RWPE1 (cell line): ENCODE measurements at regions not wholly inside any gene's neighbourhood (a gene's known extent, or its start where the extent isn't known, plus 50 kb on each side); places are given as distances from the start of the nearest gene placed in this dataset.

Experiments
- CTCF ChIA-PET: fragments of 350-600 bp; sonication (Branson Sonifier 250); formaldehyde crosslinking; extraction: SDS; loops from one replicate; lab custom pipeline; 2021; lab: Yijun Ruan, JAX
- POLR2A ChIA-PET: fragments of 400-600 bp; formaldehyde crosslinking; extraction: SDS; loops from one replicate; lab custom pipeline; 2020; ENCODE audit warnings: antibody characterized with exemption; ENCODE audit not compliant: low non-redundant PET; lab: Yijun Ruan, JAX
- DNase-seq: peaks from one replicate; pipeline ENCODE4 v3.0.0; 2012; ENCODE audit warnings: low spot score
- H3K27ac ChIP-seq: fragments of 450-650 bp; 2 replicates; pipeline ENCODE4 v1.5.1; 2017
- CTCF ChIP-seq: fragments of 450-650 bp; conservative IDR thresholded peaks from 2 replicates; pipeline ENCODE4 v1.5.1; 2017; ENCODE audit warnings: low read depth, mild to moderate bottlenecking

- ChIA-PET POLR2A (interaction anchor here (0.6 kb wide), 1 partner anchor 114 kb away, joined by 4 read pairs; no protein-coding TSS in a partner anchor), CTCF (interaction anchor here (0.8 kb wide), 1 partner anchor 82 kb away, joined by 3 read pairs; no protein-coding TSS in a partner anchor)
- DNase-seq = no peak
- no peak overlapping the region for H3K27ac ChIP-seq
- no peak for TF ChIP-seq CTCF
These were observed 371.7 kb downstream of the TNS1 start for GRCh38 chr2:217631115-217631514.

GRCh38 chr2:217629347-217629746 lies 373.4 kb downstream of the TNS1 start:
- CTCF ChIA-PET = interaction anchor here (0.9 kb wide), 1 partner anchor 12 kb away, joined by 4 read pairs; no protein-coding TSS in a partner anchor

GRCh38 chr2:217628061-217628460 lies 374.7 kb downstream of the TNS1 start:
- DNase-seq = no peak
- TF ChIP-seq CTCF = no peak
- CTCF ChIA-PET = no interaction called here
- POLR2A ChIA-PET = no interaction called here
- H3K27ac ChIP-seq = no peak overlapping the region

More at GRCh38 chr2:217629347-217629746, 373.4 kb downstream of the TNS1 start:
- no peak for DNase-seq
- TF ChIP-seq CTCF = no peak
- H3K27ac ChIP-seq = no peak overlapping the region
- POLR2A ChIA-PET = no interaction called here

GRCh38 chr2:217626926-217627325 lies 375.9 kb downstream of the TNS1 start:
- no peak overlapping the region for H3K27ac ChIP-seq
- DNase-seq = no peak
- ChIA-PET POLR2A (no interaction called here), CTCF (interaction anchor here (0.7 kb wide), 1 partner anchor 86 kb away, joined by 3 read pairs; no protein-coding TSS in a partner anchor)
- no peak for TF ChIP-seq CTCF

- DNase-seq = no peak
- CTCF ChIA-PET = interaction anchor here (0.6 to 0.7 kb wide), 3 partner anchors 469 to 1535 kb away, joined by 3 to 5 read pairs (median 4); partner anchors contain the start of gene NHEJ1
- POLR2A ChIA-PET = no interaction called here
- no peak for TF ChIP-seq CTCF
- H3K27ac ChIP-seq = no peak overlapping the region
These were observed 377.1 kb downstream of the TNS1 start for GRCh38 chr2:217625557-217626169.

GRCh38 chr2:217623281-217623912 lies 379.4 kb downstream of the TNS1 start:
- no peak overlapping the region for H3K27ac ChIP-seq

More at GRCh38 chr2:217623281-217623912, 379.4 kb downstream of the TNS1 start:
- CTCF ChIA-PET = interaction anchor here (1.0 kb wide), 1 partner anchor 27 kb away, joined by 3 read pairs; no protein-coding TSS in a partner anchor
- TF ChIP-seq CTCF = no peak
- POLR2A ChIA-PET = no interaction called here
- DNase-seq = no peak
